Large intestine (tissue), 3 donors: ENCODE measurements at regions not wholly inside any gene's neighbourhood (a gene's known extent, or its start where the extent isn't known, plus 50 kb on each side); places are given as distances from the start of the nearest gene placed in this dataset.

Experiments used
- DNase-seq, 2 donors: peaks; one replicate each; pipeline versions ENCODE4 v3.0.0 to v3.0.0-alpha.2; 2013
- H3K27ac ChIP-seq: one replicate; pipeline ENCODE4 v1.5.1; 2013; ENCODE audit warnings: low read length
- H3K27me3 ChIP-seq: 2 replicates; pipeline ENCODE4 v1.6.1; 2013; ENCODE audit warnings: low read length; ENCODE audit not compliant: control insufficient read depth, insufficient read depth
- H3K36me3 ChIP-seq: 2 replicates; pipeline ENCODE4 v1.6.1; 2013; ENCODE audit warnings: low read length; ENCODE audit not compliant: control insufficient read depth, insufficient read depth
- H3K4me1 ChIP-seq: one replicate; pipeline ENCODE4 v1.6.1; 2013; ENCODE audit warnings: low read length; ENCODE audit not compliant: control insufficient read depth, insufficient read depth
- H3K4me3 ChIP-seq: one replicate; pipeline ENCODE4 v1.5.1; 2013; ENCODE audit warnings: low read length
- H3K9me3 ChIP-seq: one replicate; pipeline ENCODE4 v1.6.1; 2013; ENCODE audit warnings: mild to moderate bottlenecking, low read depth, low read length, moderate library complexity; ENCODE audit not compliant: control insufficient read depth
- WGBS: methylation state at CpG from one replicate; pipeline ENCODE4 v1.1.5; 2013; ENCODE audit warnings: low lambda C conversion rate; ENCODE audit not compliant: insufficient coverage; 5-methylcytosine and 5-hydroxymethylcytosine counted together

GRCh38 chr11:13868710-13869397, 93.7 kb upstream of the SPON1 start:
- H3K4me3 ChIP-seq: no peak overlapping the region
- no peaks in the 10 kb centered on the region for H3K27me3 ChIP-seq
- no peak overlapping the region for H3K27ac ChIP-seq
- no peak for DNase-seq
- H3K4me1 ChIP-seq: peaks cover 11% of the 10 kb centered on the region
- H3K9me3 ChIP-seq: no peaks in the 10 kb centered on the region
- H3K36me3 ChIP-seq: no peaks in the 10 kb centered on the region
- 20% methylated on average over 1 of the region's 2 CpGs for whole genome bisulfite sequencing

- H3K27ac ChIP-seq: no peak overlapping the region
- no peaks in the 10 kb centered on the region for H3K9me3 ChIP-seq
- H3K27me3 ChIP-seq: no peaks in the 10 kb centered on the region
- no CpG with 5 or more reads among the region's 1 CpG for WGBS
- H3K4me1 ChIP-seq: peaks cover 14% of the 10 kb centered on the region
- DNase-seq: no peak
- no peak overlapping the region for H3K4me3 ChIP-seq
- no peaks in the 10 kb centered on the region for H3K36me3 ChIP-seq
Measured at GRCh38 chr11:13869398-13869886, 93.1 kb upstream of the SPON1 start.

GRCh38 chr11:13874597-13874996, 87.9 kb upstream of the SPON1 start:
- H3K27me3 ChIP-seq: no peaks in the 10 kb centered on the region
- peaks cover 14% of the 10 kb centered on the region for H3K4me1 ChIP-seq
- DNase-seq: no peak
- H3K9me3 ChIP-seq: no peaks in the 10 kb centered on the region
- H3K36me3 ChIP-seq: no peaks in the 10 kb centered on the region
- no peak overlapping the region for H3K27ac ChIP-seq
- no peak overlapping the region for H3K4me3 ChIP-seq

GRCh38 chr11:13875643-13876042, 86.9 kb upstream of the SPON1 start:
- Histone ChIP-seq H3K4me3 (no peak overlapping the region), H3K4me1 (peaks cover 14% of the 10 kb centered on the region), H3K27me3 (no peaks in the 10 kb centered on the region), H3K36me3 (no peaks in the 10 kb centered on the region), H3K9me3 (no peaks in the 10 kb centered on the region), H3K27ac (no peak overlapping the region)
- no peak for DNase-seq
- WGBS: no CpG with 5 or more reads among the region's 9 CpGs

- Histone ChIP-seq H3K4me1 (peaks cover 14% of the 10 kb centered on the region), H3K27ac (no peak overlapping the region), H3K36me3 (no peaks in the 10 kb centered on the region), H3K9me3 (no peaks in the 10 kb centered on the region), H3K27me3 (no peaks in the 10 kb centered on the region), H3K4me3 (no peak overlapping the region)
- DNase-seq: no peak
- no CpG with 5 or more reads among the region's 2 CpGs for WGBS
Measured at GRCh38 chr11:13876423-13876822, 86.1 kb upstream of the SPON1 start.

- no peaks in the 10 kb centered on the region for H3K36me3 ChIP-seq
- DNase-seq: no peak
- 100% methylated on average over 1 of the region's 1 CpG for WGBS
- no peak overlapping the region for H3K27ac ChIP-seq
- H3K9me3 ChIP-seq: no peaks in the 10 kb centered on the region
- no peak overlapping the region for H3K4me3 ChIP-seq
- H3K4me1 ChIP-seq: peaks cover 17% of the 10 kb centered on the region
- H3K27me3 ChIP-seq: no peaks in the 10 kb centered on the region
Measured at GRCh38 chr11:13878077-13878476, 84.4 kb upstream of the SPON1 start.

- Histone ChIP-seq H3K36me3 (no peaks in the 10 kb centered on the region), H3K27me3 (no peaks in the 10 kb centered on the region), H3K4me1 (peaks cover 19% of the 10 kb centered on the region), H3K4me3 (no peak overlapping the region), H3K27ac (no peak overlapping the region), H3K9me3 (no peaks in the 10 kb centered on the region)
- WGBS: no CpG with 5 or more reads among the region's 2 CpGs
- peak in 1 of 2 donors; percentile 10 for DNase-seq
Measured at GRCh38 chr11:13880634-13881033, 81.9 kb upstream of the SPON1 start.

- WGBS: 52% methylated on average over 2 of the region's 10 CpGs
- Histone ChIP-seq H3K4me3 (no peak overlapping the region), H3K36me3 (no peaks in the 10 kb centered on the region), H3K4me1 (peaks cover 19% of the 10 kb centered on the region), H3K27ac (no peak overlapping the region), H3K9me3 (no peaks in the 10 kb centered on the region), H3K27me3 (no peaks in the 10 kb centered on the region)
- no peak for DNase-seq
Measured at GRCh38 chr11:13881226-13881905, 81.2 kb upstream of the SPON1 start.

GRCh38 chr11:13883042-13883441, 79.5 kb upstream of the SPON1 start:
- peak overlapping the region; percentile 63 for H3K27ac ChIP-seq
- peak; percentile 74 to 79 for DNase-seq
- peaks cover 19% of the 10 kb centered on the region for H3K4me1 ChIP-seq
- H3K4me3 ChIP-seq: no peak overlapping the region
- peaks cover 2% of the 10 kb centered on the region for H3K9me3 ChIP-seq
- no peaks in the 10 kb centered on the region for H3K36me3 ChIP-seq
- WGBS: 100% methylated on average over 1 of the region's 4 CpGs
- H3K27me3 ChIP-seq: no peaks in the 10 kb centered on the region

- 100% methylated on average over 1 of the region's 6 CpGs for WGBS
- H3K27me3 ChIP-seq: no peaks in the 10 kb centered on the region
- H3K4me3 ChIP-seq: no peak overlapping the region
- H3K4me1 ChIP-seq: peaks cover 19% of the 10 kb centered on the region
- peak overlapping the region; percentile 42 for H3K27ac ChIP-seq
- no peaks in the 10 kb centered on the region for H3K36me3 ChIP-seq
- H3K9me3 ChIP-seq: peaks cover 2% of the 10 kb centered on the region
- no peak for DNase-seq
Measured at GRCh38 chr11:13883589-13883988, 78.9 kb upstream of the SPON1 start.
